Sigmoid colon (tissue), 4 donors: ENCODE measurements at regions not wholly inside any gene's neighbourhood (a gene's known extent, or its start where the extent isn't known, plus 50 kb on each side); places are given as distances from the start of the nearest gene placed in this dataset.

ENCODE experiments used
- CTCF ChIP-seq, 4 experiments: fragments of 450-650 bp in 3 of 4; fragments of 200-600 bp in 1 of 4; IDR thresholded peaks; one replicate each; pipeline ENCODE4 v1.5.1; 2016 to 2019; ENCODE audit warnings: antibody characterized with exemption in 4 of 4, mild to moderate bottlenecking in 3 of 4, moderate library complexity in 2 of 4
- POLR2AphosphoS5 ChIP-seq, 4 donors: sonication (generic); formaldehyde crosslinking; IDR thresholded peaks; one replicate each; pipeline ENCODE4 v1.6.1; 2017; ENCODE audit warnings: antibody characterized with exemption in 4 of 4

- TF ChIP-seq CTCF (IDR thresholded peaks at IDR 0.05) (no peak), POLR2AphosphoS5 (IDR thresholded peaks at IDR 0.05) (no peak)
These were observed 474.1 kb downstream of the FLRT2 start for GRCh38 chr14:86003998-86004397.
